ENCODE measurements at regions not wholly inside any gene's neighbourhood (a gene's known extent, or its start where the extent isn't known, plus 50 kb on each side); places are given as distances from the start of the nearest gene placed in this dataset.

DNA sequence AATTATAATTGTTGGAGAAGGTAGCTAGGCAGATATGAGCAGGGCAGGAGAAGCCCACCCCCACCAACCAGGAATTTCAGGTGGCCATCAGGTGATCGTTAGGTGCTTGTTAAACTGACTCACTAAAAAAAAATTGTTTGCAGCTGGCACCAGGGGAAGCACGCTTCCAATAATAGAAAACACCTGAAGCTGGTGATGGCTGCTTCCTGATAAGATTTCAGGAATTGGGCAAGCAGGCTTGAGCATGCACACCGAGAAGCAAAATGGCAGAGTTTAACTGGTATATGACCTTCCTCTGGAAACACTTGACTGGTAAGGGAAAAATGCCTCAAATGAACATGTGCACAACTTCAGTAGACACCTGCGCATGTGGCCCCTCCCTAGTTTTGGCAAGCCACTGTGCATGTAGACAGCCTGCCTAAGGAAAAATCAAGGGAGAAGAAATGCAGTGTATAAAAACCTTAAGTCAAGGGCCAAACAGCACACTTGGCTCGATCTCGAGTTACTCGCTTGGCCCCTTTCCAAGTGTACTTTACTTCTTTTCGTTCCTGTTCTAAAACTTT is 292.8 kb downstream of the CCDC85A start:
- H3K4me3 Mint-ChIP-seq = peak overlapping the region; percentile 27; the same call in 1 of the 2 replicates
- H3K27ac Mint-ChIP-seq = no peak overlapping the region
- no peaks in the 10 kb centered on the region; the same call in 1 of the 2 replicates for H3K27me3 Mint-ChIP-seq (ENCODE audit: insufficient read depth)
- DNase-seq = no peak
- peaks cover 43% of the 10 kb centered on the region for H3K4me1 Mint-ChIP-seq (ENCODE audit: low read depth)
- no peaks in the 10 kb centered on the region for H3K36me3 Mint-ChIP-seq (ENCODE audit: low read depth)
- H3K9me3 Mint-ChIP-seq = no peaks in the 10 kb centered on the region
- TF ChIP-seq, protein P1, sequence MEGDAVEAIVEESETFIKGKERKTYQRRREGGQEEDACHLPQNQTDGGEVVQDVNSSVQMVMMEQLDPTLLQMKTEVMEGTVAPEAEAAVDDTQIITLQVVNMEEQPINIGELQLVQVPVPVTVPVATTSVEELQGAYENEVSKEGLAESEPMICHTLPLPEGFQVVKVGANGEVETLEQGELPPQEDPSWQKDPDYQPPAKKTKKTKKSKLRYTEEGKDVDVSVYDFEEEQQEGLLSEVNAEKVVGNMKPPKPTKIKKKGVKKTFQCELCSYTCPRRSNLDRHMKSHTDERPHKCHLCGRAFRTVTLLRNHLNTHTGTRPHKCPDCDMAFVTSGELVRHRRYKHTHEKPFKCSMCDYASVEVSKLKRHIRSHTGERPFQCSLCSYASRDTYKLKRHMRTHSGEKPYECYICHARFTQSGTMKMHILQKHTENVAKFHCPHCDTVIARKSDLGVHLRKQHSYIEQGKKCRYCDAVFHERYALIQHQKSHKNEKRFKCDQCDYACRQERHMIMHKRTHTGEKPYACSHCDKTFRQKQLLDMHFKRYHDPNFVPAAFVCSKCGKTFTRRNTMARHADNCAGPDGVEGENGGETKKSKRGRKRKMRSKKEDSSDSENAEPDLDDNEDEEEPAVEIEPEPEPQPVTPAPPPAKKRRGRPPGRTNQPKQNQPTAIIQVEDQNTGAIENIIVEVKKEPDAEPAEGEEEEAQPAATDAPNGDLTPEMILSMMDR (IDR thresholded peaks at IDR 0.05) = no peak

DNA sequence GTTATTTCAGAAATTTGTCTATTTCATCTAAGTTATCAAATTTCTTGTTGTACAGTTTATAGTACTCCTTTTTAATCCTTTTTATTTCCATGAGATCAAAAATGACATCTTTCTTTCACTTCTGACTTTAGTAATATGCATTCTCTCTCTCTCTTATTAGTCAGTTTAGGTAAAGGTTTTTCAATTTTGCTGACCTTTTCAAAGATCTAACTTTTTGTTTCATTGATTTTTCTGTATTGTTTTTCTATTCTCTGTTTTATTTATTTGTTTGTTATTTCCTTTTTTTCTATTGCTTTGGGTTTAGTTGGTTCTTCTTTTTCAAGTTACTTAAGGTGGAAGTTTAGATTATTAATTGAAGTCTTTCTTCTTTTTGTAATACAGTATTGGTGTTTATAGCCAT is 294.2 kb downstream of the CCDC85A start:
- Mint-ChIP-seq H3K36me3 (ENCODE audit: low read depth) (no peaks in the 10 kb centered on the region), H3K27ac (no peak overlapping the region), H3K27me3 (ENCODE audit: insufficient read depth) (no peaks in the 10 kb centered on the region), H3K4me3 (no peak overlapping the region), H3K9me3 (no peaks in the 10 kb centered on the region), H3K4me1 (ENCODE audit: low read depth) (peaks cover 48% of the 10 kb centered on the region)
- DNase-seq = no peak
- TF ChIP-seq, protein P1 (IDR thresholded peaks at IDR 0.05) = no peak

DNA sequence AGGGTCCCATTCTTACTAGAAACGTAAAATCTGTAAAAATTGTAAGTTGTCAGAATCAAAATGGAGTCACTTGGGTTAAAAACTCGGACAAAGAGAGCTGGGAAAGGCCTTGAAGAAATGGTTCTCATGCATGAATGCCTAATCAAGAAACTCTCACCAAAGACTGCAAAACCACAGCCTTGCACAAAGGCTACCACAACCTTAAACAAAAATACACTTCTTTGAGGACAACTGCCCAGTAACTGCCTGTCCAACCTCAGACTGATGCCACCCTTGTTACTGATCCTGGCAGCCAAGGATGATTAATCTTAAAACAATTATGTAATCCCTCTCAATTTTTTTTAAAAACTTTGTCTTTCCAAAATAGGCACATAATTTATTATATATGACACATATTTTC is 299.3 kb downstream of the CCDC85A start:
- Mint-ChIP-seq H3K27ac (no peak overlapping the region), H3K27me3 (ENCODE audit: insufficient read depth) (no peaks in the 10 kb centered on the region), H3K9me3 (no peaks in the 10 kb centered on the region; the same call in 1 of the 2 replicates), H3K4me1 (ENCODE audit: low read depth) (peaks cover 31% of the 10 kb centered on the region), H3K4me3 (no peak overlapping the region), H3K36me3 (ENCODE audit: low read depth) (0 out of 2 replicates have a peak, but pooled peaks cover 8% of the 10 kb centered on the region)
- DNase-seq = no peak
- TF ChIP-seq, protein P1 (IDR thresholded peaks at IDR 0.05) = no peak

DNA sequence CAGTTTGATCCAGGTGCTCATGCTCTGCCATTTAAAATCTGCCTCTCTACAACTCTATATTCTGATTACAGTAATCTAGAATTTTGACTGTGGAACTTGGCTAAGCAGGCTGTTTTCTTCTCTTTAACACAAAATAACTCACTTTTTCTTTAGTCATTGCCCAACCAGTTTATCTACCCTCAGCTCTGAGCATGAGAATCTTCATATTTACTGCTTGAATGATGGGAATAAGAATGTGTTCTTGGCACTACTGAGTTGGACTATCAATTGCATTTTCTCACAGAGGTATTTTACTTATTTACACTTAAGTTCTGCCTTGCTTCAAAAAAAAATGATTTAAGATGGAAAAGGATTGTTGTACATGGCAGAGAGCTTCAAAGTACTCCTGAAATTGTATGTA is 301.1 kb downstream of the CCDC85A start:
- Mint-ChIP-seq H3K27me3 (ENCODE audit: insufficient read depth) (no peaks in the 10 kb centered on the region), H3K4me3 (no peak overlapping the region), H3K27ac (no peak overlapping the region), H3K36me3 (ENCODE audit: low read depth) (0 out of 2 replicates have a peak, but pooled peaks cover 8% of the 10 kb centered on the region), H3K4me1 (ENCODE audit: low read depth) (peaks cover 31% of the 10 kb centered on the region), H3K9me3 (no peaks in the 10 kb centered on the region; the same call in 1 of the 2 replicates)
- no peak for DNase-seq
- TF ChIP-seq, protein P1 (IDR thresholded peaks at IDR 0.05) = no peak

DNA sequence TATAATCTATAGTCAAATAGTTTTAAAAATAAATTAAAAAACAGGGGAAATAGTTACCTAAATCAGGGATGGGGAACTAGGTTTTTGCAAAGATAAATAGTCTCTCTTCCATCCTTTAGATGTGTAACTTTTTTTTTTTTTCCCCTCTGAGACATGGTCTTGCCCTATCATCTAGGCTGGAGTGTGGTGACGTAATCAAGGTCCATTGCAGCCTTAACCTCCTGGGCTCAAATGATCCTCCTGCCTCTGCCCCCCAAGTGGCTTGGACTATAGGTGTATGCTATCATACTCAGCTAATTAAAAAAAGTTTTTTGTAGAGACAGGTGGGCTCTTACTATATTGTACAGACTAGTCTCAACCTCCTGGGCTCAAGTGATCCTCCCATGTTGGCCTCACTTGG is 316.5 kb downstream of the CCDC85A start:
- H3K27me3 Mint-ChIP-seq (ENCODE audit: insufficient read depth) = no peaks in the 10 kb centered on the region
- peaks cover 8% of the 10 kb centered on the region; the same call in 1 of the 2 replicates for H3K4me1 Mint-ChIP-seq (ENCODE audit: low read depth)
- peaks cover 4% of the 10 kb centered on the region; the same call in 1 of the 2 replicates for H3K36me3 Mint-ChIP-seq (ENCODE audit: low read depth)
- H3K9me3 Mint-ChIP-seq = peaks cover 8% of the 10 kb centered on the region; the same call in 1 of the 2 replicates
- no peak overlapping the region for H3K27ac Mint-ChIP-seq
- no peak overlapping the region for H3K4me3 Mint-ChIP-seq
- DNase-seq = no peak
- TF ChIP-seq, protein P1 (IDR thresholded peaks at IDR 0.05) = no peak

Data from HFFc6 (cell line).